H9 (cell line): ENCODE measurements at regions not wholly inside any gene's neighbourhood (a gene's known extent, or its start where the extent isn't known, plus 50 kb on each side); places are given as distances from the start of the nearest gene placed in this dataset.

Source experiments
- DNase-seq: peaks from one replicate; pipeline ENCODE4 v3.0.0-alpha.2; 2017
- H2AFZ ChIP-seq: one replicate; pipeline ENCODE4 v1.6.1; 2013; ENCODE audit warnings: mild to moderate bottlenecking, low read length, control low read depth, moderate library complexity
- H2AK5ac ChIP-seq: 2 replicates; pipeline ENCODE4 v1.6.1; 2013; ENCODE audit warnings: low read length, control low read depth, mixed read lengths; ENCODE audit not compliant: insufficient read length
- H2BK120ac ChIP-seq: one replicate; pipeline ENCODE4 v1.6.1; 2013; ENCODE audit warnings: low read depth, mild to moderate bottlenecking, low read length, control low read depth, inconsistent platforms; ENCODE audit not compliant: poor library complexity, severe bottlenecking
- H2BK12ac ChIP-seq: 2 replicates; pipeline ENCODE4 v1.6.1; 2013; ENCODE audit warnings: low read length, control low read depth, mixed read lengths, low read depth; ENCODE audit not compliant: insufficient read length
- H2BK15ac ChIP-seq: 2 replicates; pipeline ENCODE4 v1.6.1; 2013; ENCODE audit warnings: low read depth, low read length, control low read depth
- H2BK20ac ChIP-seq: one replicate; pipeline ENCODE4 v1.6.1; 2013; ENCODE audit warnings: low read depth, mild to moderate bottlenecking, low read length, control low read depth, inconsistent platforms; ENCODE audit not compliant: poor library complexity, severe bottlenecking
- H2BK5ac ChIP-seq: 2 replicates; pipeline ENCODE4 v1.6.1; 2013; ENCODE audit warnings: low read length, control low read depth, mixed read lengths; ENCODE audit not compliant: insufficient read length
- H3K14ac ChIP-seq: 2 replicates; pipeline ENCODE4 v1.6.1; 2013; ENCODE audit warnings: low read length, control low read depth; ENCODE audit not compliant: insufficient read depth
- H3K18ac ChIP-seq: 2 replicates; pipeline ENCODE4 v1.6.1; 2013; ENCODE audit warnings: low read depth, mild to moderate bottlenecking, mixed read lengths, low read length, control low read depth; ENCODE audit not compliant: insufficient read length
- H3K23ac ChIP-seq: 2 replicates; pipeline ENCODE4 v1.6.1; 2013; ENCODE audit warnings: low read length, control low read depth, mixed read lengths, low read depth; ENCODE audit not compliant: insufficient read length
- H3K23me2 ChIP-seq: 2 replicates; pipeline ENCODE4 v1.6.1; 2013; ENCODE audit warnings: low read depth, mild to moderate bottlenecking, mixed read lengths, low read length, control low read depth; ENCODE audit not compliant: insufficient read length, poor library complexity, severe bottlenecking
- H3K27ac ChIP-seq: 2 replicates; pipeline ENCODE4 v1.5.1; 2013; ENCODE audit warnings: low read length, control low read depth, mixed read lengths, low read depth; ENCODE audit not compliant: insufficient read length
- H3K27me3 ChIP-seq: 2 replicates; pipeline ENCODE4 v1.6.1; 2013; ENCODE audit warnings: low read length, control low read depth, inconsistent platforms; ENCODE audit not compliant: insufficient read depth
- H3K4ac ChIP-seq: 2 replicates; pipeline ENCODE4 v1.6.1; 2013; ENCODE audit warnings: low read depth, mild to moderate bottlenecking, control low read depth, inconsistent platforms, low read length, moderate library complexity
- H3K4me1 ChIP-seq: 2 replicates; pipeline ENCODE4 v1.6.1; 2013; ENCODE audit warnings: low read length, control low read depth, inconsistent platforms; ENCODE audit not compliant: insufficient read depth
- H3K4me2 ChIP-seq: 2 replicates; pipeline ENCODE4 v1.6.1; 2013; ENCODE audit warnings: low read length, control low read depth, mixed read lengths; ENCODE audit not compliant: insufficient read length, insufficient read depth
- H3K56ac ChIP-seq: 2 replicates; pipeline ENCODE4 v1.6.1; 2013; ENCODE audit warnings: low read depth, mild to moderate bottlenecking, mixed read lengths, low read length, control low read depth; ENCODE audit not compliant: insufficient read length
- H3K79me1 ChIP-seq: 2 replicates; pipeline ENCODE4 v1.6.1; 2013; ENCODE audit warnings: low read depth, mild to moderate bottlenecking, moderate library complexity, low read length, control low read depth, inconsistent platforms; ENCODE audit not compliant: insufficient read depth, poor library complexity, severe bottlenecking
- H3K79me2 ChIP-seq: 2 replicates; pipeline ENCODE4 v1.6.1; 2013; ENCODE audit warnings: low read length, control low read depth, inconsistent platforms; ENCODE audit not compliant: insufficient read depth
- H3K9ac ChIP-seq: 2 replicates; pipeline ENCODE4 v1.6.1; 2013; ENCODE audit warnings: low read length, control low read depth, mixed read lengths; ENCODE audit not compliant: insufficient read length; ENCODE audit errors: extremely low read depth
- H3K9me3 ChIP-seq: one replicate; pipeline ENCODE4 v1.6.1; 2013; ENCODE audit warnings: low read depth, low read length, inconsistent platforms; ENCODE audit not compliant: control insufficient read depth
- H3T11ph ChIP-seq: one replicate; pipeline ENCODE4 v1.6.1; 2013; ENCODE audit warnings: mild to moderate bottlenecking, low read length, control low read depth, inconsistent platforms
- H4K20me1 ChIP-seq: one replicate; pipeline ENCODE4 v1.6.1; 2013; ENCODE audit not compliant: control insufficient read depth, insufficient read length, insufficient read depth
- H4K5ac ChIP-seq: 2 replicates; pipeline ENCODE4 v1.6.1; 2013; ENCODE audit warnings: low read depth, mild to moderate bottlenecking, mixed read lengths, low read length, control low read depth; ENCODE audit not compliant: insufficient read length
- H4K8ac ChIP-seq: replicated peaks from 2 replicates; pipeline ENCODE4 v1.6.1; 2013; ENCODE audit warnings: low read length, control low read depth, mixed read lengths, low read depth; ENCODE audit not compliant: insufficient read length
- H4K91ac ChIP-seq: 2 replicates; pipeline ENCODE4 v1.6.1; 2013; ENCODE audit warnings: low read depth, mild to moderate bottlenecking, moderate library complexity, mixed read lengths, low read length, control low read depth; ENCODE audit not compliant: insufficient read length
- H3K27ac Mint-ChIP-seq, 3 experiments: 2 replicates in 2 of 3; 3 replicates in 1 of 3; pipeline ENCODE4 v1.8.0; 2020 to 2021; ENCODE audit warnings: mixed read lengths in 3 of 3, mild to moderate bottlenecking in 1 of 3, moderate library complexity in 1 of 3
- H3K27me3 Mint-ChIP-seq: 2 replicates; pipeline ENCODE4 v1.8.0; 2021; ENCODE audit warnings: low read depth, mild to moderate bottlenecking, moderate library complexity, mixed read lengths
- H3K36me3 Mint-ChIP-seq, 3 experiments: 2 replicates in 2 of 3; 3 replicates in 1 of 3; pipeline ENCODE4 v1.8.0; 2020 to 2021; ENCODE audit warnings: low read depth in 3 of 3, mixed read lengths in 3 of 3; ENCODE audit not compliant: insufficient read depth in 1 of 3
- H3K4me1 Mint-ChIP-seq, 2 experiments: 2 replicates each; pipeline ENCODE4 v1.8.0; 2020; ENCODE audit warnings: mixed read lengths in 2 of 2
- H3K4me3 Mint-ChIP-seq, 2 experiments: 2 replicates in 1 of 2; 3 replicates in 1 of 2; pipeline ENCODE4 v1.8.0; 2020 to 2021; ENCODE audit warnings: mild to moderate bottlenecking in 2 of 2, mixed read lengths in 2 of 2, moderate library complexity in 1 of 2
- H3K9me3 Mint-ChIP-seq, 2 experiments: 2 replicates in 1 of 2; 3 replicates in 1 of 2; pipeline ENCODE4 v1.8.0; 2020; ENCODE audit warnings: mild to moderate bottlenecking in 2 of 2, mixed read lengths in 2 of 2, moderate library complexity in 1 of 2
- CTCF ChIP-seq: fragments of 200-600 bp; sonication (generic); conservative IDR thresholded peaks from 3 replicates; pipeline ENCODE4 v1.8.0; 2021; ENCODE audit warnings: antibody characterized with exemption, mild to moderate bottlenecking
- WGBS: extraction: QIAGEN DNeasy Blood & Tissue Kit; methylation state at CpG from one replicate; pipeline ENCODE4 v1.1.7; 2013; ENCODE audit warnings: missing lambda C conversion rate, low lambda C conversion rate, mixed read lengths; ENCODE audit not compliant: insufficient read length; ENCODE audit errors: extremely low coverage; 5-methylcytosine and 5-hydroxymethylcytosine counted together

- H3K27ac Mint-ChIP-seq: no peak overlapping the region
- Histone ChIP-seq H4K5ac (no peak overlapping the region), H3T11ph (no peak overlapping the region), H2BK15ac (no peak overlapping the region), H3K79me1 (no peaks in the 10 kb centered on the region), H2BK120ac (no peak overlapping the region), H3K23ac (no peak overlapping the region), H2BK20ac (no peak overlapping the region), H3K27ac (no peak overlapping the region), H3K18ac (no peak overlapping the region), H3K9ac (no peak overlapping the region), H3K56ac (no peak overlapping the region), H2BK5ac (no peak overlapping the region), H3K4me1 (no peaks in the 10 kb centered on the region), H2AFZ (no peak overlapping the region), H3K23me2 (no peaks in the 10 kb centered on the region), H4K91ac (no peak overlapping the region), H3K27me3 (no peaks in the 10 kb centered on the region), H2BK12ac (no peak overlapping the region), H4K20me1 (no peaks in the 10 kb centered on the region), H3K4me2 (no peak overlapping the region), H3K4ac (no peak overlapping the region), H3K14ac (no peak overlapping the region), H3K79me2 (no peaks in the 10 kb centered on the region), H4K8ac (no peak overlapping the region), H2AK5ac (no peak overlapping the region), H3K9me3 (no peaks in the 10 kb centered on the region)
- no CpG with 5 or more reads among the region's 6 CpGs for WGBS
- no peak for DNase-seq
- H3K9me3 Mint-ChIP-seq: no peaks in the 10 kb centered on the region
- no peaks in the 10 kb centered on the region; the same call in 1 of the 2 replicates for H3K27me3 Mint-ChIP-seq
- no peak for TF ChIP-seq CTCF
- no peaks in the 10 kb centered on the region for H3K36me3 Mint-ChIP-seq
- no peaks in the 10 kb centered on the region for H3K4me1 Mint-ChIP-seq
- H3K4me3 Mint-ChIP-seq: no peak overlapping the region
Observed at GRCh38 chr2:59029058-59029457, 787.9 kb upstream of the FANCL start.
